22Rv1 (cell line): ENCODE measurements at regions not wholly inside any gene's neighbourhood (a gene's known extent, or its start where the extent isn't known, plus 50 kb on each side); places are given as distances from the start of the nearest gene placed in this dataset.

Experiments used
- CTCF ChIP-seq: fragments of 450-650 bp; IDR thresholded peaks from 2 replicates; pipeline ENCODE4 v1.5.1; 2017; ENCODE audit warnings: mild to moderate bottlenecking
- ZFX ChIP-seq: fragments of 450-650 bp; IDR thresholded peaks from 2 replicates; pipeline ENCODE4 v1.6.1; 2017; ENCODE audit warnings: antibody characterized with exemption, borderline replicate concordance

GRCh38 chr3:67248726-67249125, 250.6 kb downstream of the KBTBD8 start:
- TF ChIP-seq CTCF (no peak), ZFX (no peak)
